Ovary (tissue), 7 donors: ENCODE measurements at regions not wholly inside any gene's neighbourhood (a gene's known extent, or its start where the extent isn't known, plus 50 kb on each side); places are given as distances from the start of the nearest gene placed in this dataset.

Experiments used
- DNase-seq, 5 donors: peaks; one replicate each; pipeline ENCODE4 v3.0.0-alpha.2; 2019 to 2020
- H3K27ac ChIP-seq, 2 donors: fragments of 200-600 bp; one replicate each; pipeline versions ENCODE4 v1.5.1 to v1.8.0; 2019 to 2022
- H3K27me3 ChIP-seq: fragments of 200-600 bp; one replicate; pipeline ENCODE4 v1.8.0; 2022
- H3K36me3 ChIP-seq: fragments of 200-600 bp; sonication (generic); one replicate; pipeline ENCODE4 v1.5.1; 2019
- H3K4me1 ChIP-seq: one replicate; pipeline ENCODE4 v1.8.1; 2013; ENCODE audit warnings: mild to moderate bottlenecking, moderate library complexity; ENCODE audit not compliant: insufficient read depth
- H3K4me3 ChIP-seq: fragments of 200-600 bp; sonication (generic); one replicate; pipeline ENCODE4 v1.5.1; 2017
- H3K9me3 ChIP-seq, 2 donors: fragments of 200-600 bp in 1 of 2; sonication (generic) in 1 of 2; one replicate each; pipeline versions ENCODE4 v1.5.1 to v1.8.1; 2013 to 2019; ENCODE audit warnings: mild to moderate bottlenecking in 1 of 2, moderate library complexity in 1 of 2
- EP300 ChIP-seq: sonication (generic); formaldehyde crosslinking; IDR thresholded peaks from one replicate; pipeline ENCODE4 v1.6.1; 2017; ENCODE audit warnings: antibody characterized with exemption
- POLR2A ChIP-seq: fragments of 450-650 bp; IDR thresholded peaks from one replicate; pipeline ENCODE4 v1.6.1; 2017; ENCODE audit warnings: antibody characterized with exemption, mild to moderate bottlenecking, moderate library complexity
- WGBS, 3 donors: extraction: QIAGEN DNeasy Blood & Tissue Kit in 1 of 3; methylation state at CpG; one replicate each; pipeline versions ENCODE4 v1.1.5 to v1.1.7; 2013 to 2017; 5-methylcytosine and 5-hydroxymethylcytosine counted together
- intact Hi-C, 4 donors: fragments of 100-400 bp; cut with DNase I; formaldehyde crosslinking; loops; one replicate each; pipeline versions ENCODE4 v1.11.0 to v1.15.1; 2022 to 2023
- TF ChIP-seq, protein P1 (sequence below), 3 donors: fragments of 450-650 bp in 2 of 3; fragments of 200-600 bp in 1 of 3; IDR thresholded peaks; one replicate each; pipeline versions ENCODE4 v1.5.1 to v1.8.0; 2016 to 2022; ENCODE audit warnings: antibody characterized with exemption in 3 of 3, mild to moderate bottlenecking in 1 of 3
- donor health status: DM: no; HTN: no; CAD: no; lungs with moderate emphysema.
- donor health status: DM: no; HTN: no; CAD: no.
- donor health status: Bipolar disorder and iron deficiency.
- donor health status: DM: no; HTN: no; CAD: no.
- donor health status: DM: yes; HTN: yes; CAD: no.

DNA sequence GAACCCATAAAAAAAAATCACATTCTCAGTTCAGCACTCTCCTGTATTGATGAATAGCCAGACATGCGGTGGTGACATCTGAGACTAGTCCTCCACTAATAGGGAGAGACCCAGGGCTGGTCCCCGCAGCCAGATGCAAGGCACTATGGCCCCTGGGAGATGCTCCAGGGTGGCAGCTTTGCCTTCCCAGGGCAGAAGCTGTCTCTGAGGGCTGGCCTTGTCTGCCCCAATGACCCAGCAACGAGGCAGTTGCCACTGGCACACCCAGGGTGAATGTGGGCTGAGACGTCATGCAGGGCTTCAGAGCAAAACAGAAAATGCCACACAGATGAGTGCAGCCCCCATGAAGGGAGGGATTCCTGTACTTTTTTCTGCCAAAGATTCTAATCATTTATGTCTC, 50.1 kb upstream of the GDF10 start:
- H3K27ac ChIP-seq = no peak overlapping the region
- TF ChIP-seq, protein P1, sequence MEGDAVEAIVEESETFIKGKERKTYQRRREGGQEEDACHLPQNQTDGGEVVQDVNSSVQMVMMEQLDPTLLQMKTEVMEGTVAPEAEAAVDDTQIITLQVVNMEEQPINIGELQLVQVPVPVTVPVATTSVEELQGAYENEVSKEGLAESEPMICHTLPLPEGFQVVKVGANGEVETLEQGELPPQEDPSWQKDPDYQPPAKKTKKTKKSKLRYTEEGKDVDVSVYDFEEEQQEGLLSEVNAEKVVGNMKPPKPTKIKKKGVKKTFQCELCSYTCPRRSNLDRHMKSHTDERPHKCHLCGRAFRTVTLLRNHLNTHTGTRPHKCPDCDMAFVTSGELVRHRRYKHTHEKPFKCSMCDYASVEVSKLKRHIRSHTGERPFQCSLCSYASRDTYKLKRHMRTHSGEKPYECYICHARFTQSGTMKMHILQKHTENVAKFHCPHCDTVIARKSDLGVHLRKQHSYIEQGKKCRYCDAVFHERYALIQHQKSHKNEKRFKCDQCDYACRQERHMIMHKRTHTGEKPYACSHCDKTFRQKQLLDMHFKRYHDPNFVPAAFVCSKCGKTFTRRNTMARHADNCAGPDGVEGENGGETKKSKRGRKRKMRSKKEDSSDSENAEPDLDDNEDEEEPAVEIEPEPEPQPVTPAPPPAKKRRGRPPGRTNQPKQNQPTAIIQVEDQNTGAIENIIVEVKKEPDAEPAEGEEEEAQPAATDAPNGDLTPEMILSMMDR (IDR thresholded peaks at IDR 0.05) = no peak
- no peak for TF ChIP-seq POLR2A
- no peak for TF ChIP-seq EP300
- WGBS, 3 donors = 84 to 92% (median 84%) methylated on average over 4 of the region's 4 CpGs
- no peak for DNase-seq
- no peaks in the 10 kb centered on the region for H3K27me3 ChIP-seq
- no peaks in the 10 kb centered on the region for H3K36me3 ChIP-seq
- H3K4me1 ChIP-seq = no peaks in the 10 kb centered on the region
- H3K9me3 ChIP-seq = no peaks in the 10 kb centered on the region
- intact Hi-C loops = no loop called here
- no peak overlapping the region for H3K4me3 ChIP-seq
